Fibroblast of lung (primary cell): ENCODE measurements at regions not wholly inside any gene's neighbourhood (a gene's known extent, or its start where the extent isn't known, plus 50 kb on each side); places are given as distances from the start of the nearest gene placed in this dataset.

Experiments used
- EZH2 ChIP-seq: IDR thresholded peaks from 2 replicates; pipeline ENCODE4 v1.5.1; 2012; ENCODE audit warnings: low read length, control low read depth, mild to moderate bottlenecking; ENCODE audit errors: missing control alignments
- TF ChIP-seq, protein P1 (sequence below), 2 donors: IDR thresholded peaks in 1 of 2; conservative IDR thresholded peaks in 1 of 2; 1 replicate in 1 of 2; 2 replicates in 1 of 2; pipeline ENCODE4 v1.5.1; 2011 to 2012; ENCODE audit warnings: low read length in 2 of 2, control low read depth in 1 of 2, inconsistent platforms in 1 of 2, low read depth in 1 of 2, mild to moderate bottlenecking in 1 of 2

DNA sequence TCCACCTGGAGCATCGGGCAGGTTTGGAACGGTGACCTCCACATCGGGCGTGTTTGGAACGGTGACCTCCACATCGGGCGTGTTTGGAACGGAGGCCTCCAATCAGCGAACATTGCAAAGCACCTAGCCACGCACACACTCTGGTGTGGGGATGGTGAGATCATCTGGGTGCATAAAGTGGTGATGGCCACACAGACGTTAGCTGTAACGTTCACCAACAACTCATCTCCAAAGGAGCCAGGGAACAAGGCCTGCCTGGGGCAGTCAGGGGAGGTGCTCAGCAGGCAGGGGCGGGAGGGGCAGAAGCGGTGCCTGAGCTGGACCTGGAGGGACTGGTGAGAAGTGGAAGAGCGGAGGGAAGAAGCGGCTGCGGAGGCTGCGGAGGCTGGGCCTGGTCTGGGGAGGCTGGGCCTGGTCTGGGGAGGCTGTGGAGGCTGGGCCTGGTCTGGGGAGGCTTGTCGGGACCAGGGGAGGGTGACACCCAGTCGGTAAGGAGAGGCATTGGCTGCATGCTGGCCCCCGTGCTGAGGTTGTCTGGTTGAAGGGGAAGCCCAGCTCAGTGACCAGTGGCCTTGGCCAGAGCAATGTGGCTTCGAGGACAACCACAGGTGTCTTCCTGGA lies 89.9 kb downstream of the PSMB1 start:
- TF ChIP-seq, protein P1, sequence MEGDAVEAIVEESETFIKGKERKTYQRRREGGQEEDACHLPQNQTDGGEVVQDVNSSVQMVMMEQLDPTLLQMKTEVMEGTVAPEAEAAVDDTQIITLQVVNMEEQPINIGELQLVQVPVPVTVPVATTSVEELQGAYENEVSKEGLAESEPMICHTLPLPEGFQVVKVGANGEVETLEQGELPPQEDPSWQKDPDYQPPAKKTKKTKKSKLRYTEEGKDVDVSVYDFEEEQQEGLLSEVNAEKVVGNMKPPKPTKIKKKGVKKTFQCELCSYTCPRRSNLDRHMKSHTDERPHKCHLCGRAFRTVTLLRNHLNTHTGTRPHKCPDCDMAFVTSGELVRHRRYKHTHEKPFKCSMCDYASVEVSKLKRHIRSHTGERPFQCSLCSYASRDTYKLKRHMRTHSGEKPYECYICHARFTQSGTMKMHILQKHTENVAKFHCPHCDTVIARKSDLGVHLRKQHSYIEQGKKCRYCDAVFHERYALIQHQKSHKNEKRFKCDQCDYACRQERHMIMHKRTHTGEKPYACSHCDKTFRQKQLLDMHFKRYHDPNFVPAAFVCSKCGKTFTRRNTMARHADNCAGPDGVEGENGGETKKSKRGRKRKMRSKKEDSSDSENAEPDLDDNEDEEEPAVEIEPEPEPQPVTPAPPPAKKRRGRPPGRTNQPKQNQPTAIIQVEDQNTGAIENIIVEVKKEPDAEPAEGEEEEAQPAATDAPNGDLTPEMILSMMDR (conservative IDR thresholded peaks at IDR 0.05 in 1 of 2, IDR thresholded peaks at IDR 0.05 in 1 of 2; ENCODE audit: low read depth in 1 of 2, low read length in 2 of 2) = no peak
- no peak for TF ChIP-seq EZH2
